ENCODE measurements at regions not wholly inside any gene's neighbourhood (a gene's known extent, or its start where the extent isn't known, plus 50 kb on each side); places are given as distances from the start of the nearest gene placed in this dataset.
"Not testable (repeated sequence)": the region's sequence is repeated elsewhere in the genome, so short reads cannot be mapped to it uniquely, and the experiment has no call there.

GRCh38 chr15:59896663-59897074 lies 107.4 kb upstream of the FOXB1 start:
- DNase-seq (ENCODE audit: low spot score): no peak

DNA sequence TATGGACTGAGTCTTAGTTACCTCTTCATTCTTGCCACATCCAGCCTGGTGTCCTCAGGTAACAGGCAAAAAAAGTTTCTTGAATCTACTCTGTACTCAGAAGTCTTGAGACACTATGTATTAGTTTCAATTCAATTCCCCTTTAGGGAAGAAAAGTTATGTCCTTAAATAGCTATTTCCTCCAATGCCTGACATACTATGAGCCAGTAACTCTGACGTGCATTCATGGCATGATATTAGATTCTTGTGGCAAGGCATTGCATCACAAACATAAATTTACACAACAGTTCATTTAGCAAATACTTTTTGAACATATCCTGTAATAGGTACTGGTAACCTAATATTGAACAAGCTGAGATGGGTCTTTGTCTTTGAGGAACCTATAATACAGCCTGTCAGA lies 109.3 kb upstream of the FOXB1 start:
- DNase-seq (ENCODE audit: low spot score): no peak

DNA sequence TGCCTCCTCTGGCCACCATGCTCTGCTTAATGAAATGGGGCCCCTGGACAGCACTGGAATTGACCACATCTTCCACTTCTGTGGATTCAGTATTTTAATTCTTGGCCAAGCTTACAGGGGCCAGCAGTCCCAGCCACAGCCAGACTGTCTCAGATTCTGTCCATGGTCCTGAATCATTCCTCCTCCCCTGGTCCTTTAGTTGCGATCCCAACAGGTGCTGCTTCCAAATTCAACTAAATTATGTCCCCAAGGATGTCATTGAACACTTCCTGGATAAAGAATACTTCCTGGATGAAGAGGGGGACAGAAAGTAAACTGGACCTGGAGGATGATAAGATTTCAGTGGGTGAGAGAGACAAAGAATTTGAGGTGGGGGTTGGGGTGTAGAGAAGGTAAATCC lies 111.1 kb upstream of the FOXB1 start:
- DNase-seq (ENCODE audit: low spot score): no peak

GRCh38 chr15:59887870-59888269 lies 116.2 kb upstream of the FOXB1 start:
- DNase-seq (ENCODE audit: low spot score): not testable (repeated sequence)

GRCh38 chr15:59887211-59887610 lies 116.9 kb upstream of the FOXB1 start:
- no peak for DNase-seq (ENCODE audit: low spot score)

DNA sequence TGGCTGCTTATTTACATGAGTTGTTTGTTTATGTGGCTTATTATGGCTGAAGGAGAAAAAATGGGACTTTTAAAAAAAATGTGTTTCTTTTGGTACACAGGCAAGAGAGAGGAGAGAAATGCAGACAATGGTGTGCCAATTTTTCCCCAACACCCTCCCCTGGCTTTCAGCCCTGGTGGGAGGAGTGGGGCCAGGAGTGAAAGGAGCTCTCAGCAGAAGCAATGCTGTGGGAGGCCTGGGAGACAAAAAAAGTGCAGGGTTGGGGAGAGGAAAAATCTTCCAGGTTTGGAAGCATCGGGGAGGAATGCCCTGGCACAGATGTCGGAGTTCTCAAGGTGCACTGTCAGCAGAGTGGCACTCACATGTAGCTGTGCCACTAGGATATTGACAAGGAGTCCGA lies 117.7 kb upstream of the FOXB1 start:
- DNase-seq (ENCODE audit: low spot score): no peak

- no peak for DNase-seq (ENCODE audit: low spot score)
Measured at GRCh38 chr15:59885832-59886231, 118.3 kb upstream of the FOXB1 start.

DNA sequence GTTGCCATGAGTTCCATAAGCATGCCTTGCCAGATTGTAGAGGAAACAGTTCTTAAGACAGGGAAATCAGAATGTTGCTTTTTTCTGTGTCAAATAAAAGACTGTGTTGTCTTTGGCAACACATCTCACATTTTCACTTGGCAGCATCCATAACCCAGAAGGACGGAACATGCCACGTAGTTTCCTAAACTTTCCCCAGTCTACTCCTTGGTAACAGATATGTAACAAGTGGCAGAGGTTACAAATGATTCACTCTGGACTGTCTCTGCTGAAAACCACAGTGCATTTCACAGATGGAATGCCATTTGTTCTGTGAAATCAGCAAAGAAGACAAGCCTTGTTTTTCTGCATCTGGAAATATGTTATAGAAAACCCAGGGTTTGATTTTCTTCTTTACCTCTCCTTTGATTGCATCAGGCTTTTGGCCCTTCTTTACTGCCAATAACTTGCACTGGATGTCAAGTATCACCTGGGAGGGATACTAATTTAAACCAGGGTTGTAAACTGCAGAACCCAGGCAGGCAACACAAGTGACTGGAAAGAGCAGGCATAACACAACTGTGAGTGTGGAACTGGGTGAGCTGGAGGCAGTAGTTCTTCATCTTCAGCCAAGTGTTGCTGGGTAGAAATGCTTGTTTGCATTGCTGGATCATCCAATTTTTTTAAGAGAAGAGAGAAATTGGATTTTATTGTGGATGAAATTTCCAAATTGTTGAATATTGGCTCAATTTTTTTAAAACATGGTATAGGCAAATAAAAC lies 124.4 kb upstream of the FOXB1 start:
- DNase-seq (ENCODE audit: low spot score): no peak

DNA sequence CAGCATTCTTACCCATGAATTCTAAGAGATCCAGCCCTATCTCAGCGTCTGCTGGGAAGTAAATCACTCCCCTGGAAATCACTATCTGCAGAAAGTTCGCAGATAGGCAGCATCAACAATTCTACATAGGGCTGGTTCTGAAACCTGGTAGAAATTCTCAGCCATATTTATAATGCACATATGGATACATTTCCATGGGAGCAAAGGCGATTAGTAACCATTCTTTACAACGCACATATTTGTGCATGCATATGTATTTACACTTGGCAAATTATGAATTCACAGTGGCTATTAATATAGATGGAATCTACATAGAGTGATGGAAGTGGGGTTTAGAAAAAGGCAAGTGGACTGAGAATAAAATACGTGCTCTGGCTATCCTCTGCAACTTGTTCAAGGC lies 128.0 kb upstream of the FOXB1 start:
- no peak for DNase-seq (ENCODE audit: low spot score)

DNA sequence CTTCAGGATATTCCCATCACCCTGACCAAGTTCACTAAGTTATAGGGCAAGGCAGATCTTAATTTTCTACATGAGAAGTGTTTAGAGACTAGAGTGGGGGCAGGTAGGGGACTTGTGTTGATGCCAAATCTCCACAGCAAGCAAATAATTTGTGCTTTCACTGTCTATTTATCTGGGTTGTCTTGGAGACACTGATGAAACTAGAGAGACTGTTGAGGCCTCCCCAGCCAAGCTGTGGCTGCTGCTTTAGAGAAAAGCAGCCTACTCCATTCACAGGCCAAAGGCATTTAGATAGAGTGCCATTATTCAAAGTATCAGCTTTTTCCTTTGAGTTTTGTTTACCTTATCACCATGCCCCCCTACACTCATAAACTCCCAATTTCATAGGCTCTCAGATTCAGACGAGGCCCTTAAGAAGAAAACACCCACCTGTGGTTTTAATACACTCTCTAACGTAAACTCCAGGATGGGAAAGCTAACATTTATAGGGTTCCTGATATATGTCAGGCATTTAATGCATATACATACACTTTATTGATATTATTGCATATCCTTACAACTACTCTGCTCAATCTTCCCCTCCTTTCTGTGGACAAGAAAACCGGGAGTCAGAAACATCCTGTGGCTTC lies 130.4 kb upstream of the FOXB1 start:
- DNase-seq (ENCODE audit: low spot score): no peak

GRCh38 chr15:59867086-59867855 lies 136.8 kb upstream of the FOXB1 start:
- no peak for DNase-seq (ENCODE audit: low spot score)

- DNase-seq (ENCODE audit: low spot score): no peak
Measured at GRCh38 chr15:59866642-59867041, 137.5 kb upstream of the FOXB1 start.

GRCh38 chr15:59862191-59863155 lies 141.6 kb upstream of the FOXB1 start:
- no peak for DNase-seq (ENCODE audit: low spot score)

DNA sequence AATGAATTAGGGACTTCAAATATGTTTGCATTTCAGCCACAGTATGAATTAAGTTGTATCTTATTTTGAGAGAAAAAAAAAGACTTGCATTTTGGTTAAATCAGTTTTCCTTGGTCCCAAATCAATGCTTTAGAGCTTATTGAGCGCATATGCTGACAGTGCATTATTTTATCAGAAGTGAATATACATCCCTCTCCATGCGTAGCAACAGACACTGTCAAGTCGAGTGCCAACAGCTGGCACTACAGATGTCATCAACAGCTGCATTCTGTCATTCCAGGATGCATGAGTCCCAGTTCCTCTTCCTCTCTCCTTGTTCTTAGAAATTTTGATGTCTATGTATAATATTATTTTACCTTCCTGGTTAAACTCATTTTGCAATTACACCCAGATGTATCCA lies 156.1 kb upstream of the FOXB1 start:
- DNase-seq (ENCODE audit: low spot score): no peak

- DNase-seq (ENCODE audit: low spot score): no peak
Measured at GRCh38 chr15:59845942-59846499, 156.9 kb upstream of the BNIP2 start.

DNA sequence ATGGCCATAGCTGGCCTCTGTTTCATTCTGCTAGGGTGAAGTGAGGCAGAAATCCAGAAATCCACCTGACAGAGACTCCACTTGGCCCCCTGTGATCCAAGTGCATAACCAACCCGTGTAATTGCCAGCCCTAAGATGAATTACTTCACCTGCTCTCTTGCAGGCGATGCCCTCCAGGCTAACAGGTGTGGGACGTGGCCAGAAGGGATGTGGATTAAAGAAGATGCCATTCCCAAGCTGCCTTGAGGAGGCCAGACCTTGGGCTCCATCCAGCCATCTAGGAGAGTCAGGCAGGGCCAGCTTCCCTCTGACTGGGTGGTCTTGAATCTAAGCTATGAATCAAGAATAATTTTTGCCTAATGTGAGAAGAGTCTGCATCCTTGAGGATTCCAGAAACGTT lies 154.5 kb upstream of the BNIP2 start:
- DNase-seq (ENCODE audit: low spot score): no peak

DNA sequence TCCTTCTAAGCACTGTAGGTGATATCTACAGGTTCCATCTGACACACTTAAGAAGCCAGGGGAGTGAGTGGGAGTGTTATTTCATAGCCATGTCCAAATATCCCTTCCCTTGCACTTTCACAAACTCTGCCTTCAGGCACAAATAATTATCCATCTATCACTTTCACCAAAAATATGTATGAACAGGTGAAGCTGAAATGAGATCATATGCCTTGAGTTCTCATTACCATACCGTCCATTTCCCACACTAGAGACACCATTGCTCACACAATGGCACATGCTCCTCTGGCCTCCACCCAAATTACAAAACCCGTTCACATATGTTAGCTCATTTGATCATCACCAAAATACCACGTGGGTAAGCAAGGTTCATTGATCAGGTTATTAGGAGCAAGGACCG lies 151.9 kb upstream of the BNIP2 start:
- no peak for DNase-seq (ENCODE audit: low spot score)

GRCh38 chr15:59839906-59840305 lies 150.8 kb upstream of the BNIP2 start:
- no peak for DNase-seq (ENCODE audit: low spot score)

DNA sequence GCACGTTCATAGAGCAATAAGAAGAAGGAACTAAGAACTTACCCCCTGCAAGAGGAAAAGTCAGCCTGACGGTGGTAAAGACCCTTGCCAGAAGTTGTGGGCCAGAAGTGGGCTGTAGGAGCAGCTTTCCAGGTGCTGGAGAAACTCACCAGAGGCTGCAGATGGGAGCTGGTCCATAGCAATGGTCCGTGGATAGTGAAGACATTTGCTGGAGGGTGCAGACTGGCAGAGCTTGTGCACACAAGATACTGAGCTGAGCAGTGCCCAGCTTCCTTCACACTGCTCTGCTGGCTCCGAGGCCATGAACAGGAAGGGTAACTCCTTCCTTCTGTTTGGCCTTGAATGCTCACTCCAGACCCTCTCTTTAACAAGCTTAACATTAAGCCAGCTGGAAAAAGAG lies 149.8 kb upstream of the BNIP2 start:
- no peak for DNase-seq (ENCODE audit: low spot score)

DNA sequence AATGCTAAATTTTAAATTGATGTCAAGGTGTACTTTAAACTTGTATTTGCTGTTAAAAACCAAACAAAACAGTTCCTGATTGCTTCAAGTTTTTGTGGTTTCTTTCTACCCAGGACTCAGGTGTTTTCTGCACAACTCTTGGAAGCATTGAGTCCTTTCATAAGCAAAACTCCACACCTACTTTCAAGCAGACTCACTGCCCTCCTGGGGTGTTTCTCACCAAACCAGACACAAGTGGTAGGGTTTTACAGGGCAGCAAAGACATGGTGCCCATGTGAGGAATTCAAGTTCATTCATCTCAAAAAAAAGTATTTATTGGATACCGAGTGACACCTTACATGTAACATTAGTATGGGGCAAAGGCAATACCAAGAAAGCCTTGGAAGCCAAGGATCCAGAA lies 146.7 kb upstream of the BNIP2 start:
- DNase-seq (ENCODE audit: low spot score): no peak

- DNase-seq (ENCODE audit: low spot score): no peak
Measured at GRCh38 chr15:59834528-59834927, 145.4 kb upstream of the BNIP2 start.

GRCh38 chr15:59833366-59833765 lies 144.2 kb upstream of the BNIP2 start:
- no peak for DNase-seq (ENCODE audit: low spot score)

Measured in CD4-positive, alpha-beta T cell treated with Interleukin-6 at 100 ng/mL for 8 hours (primary cell).